ENCODE measurements at regions not wholly inside any gene's neighbourhood (a gene's known extent, or its start where the extent isn't known, plus 50 kb on each side); places are given as distances from the start of the nearest gene placed in this dataset.

GRCh38 chr2:220297093-220297492 lies 669.7 kb downstream of the SLC4A3 start:
- DNase-seq: no peak

GRCh38 chr2:220300806-220301205 lies 673.4 kb downstream of the SLC4A3 start:
- no peak for DNase-seq

- no peak for DNase-seq
Observed at GRCh38 chr2:220302756-220303155, 675.3 kb downstream of the SLC4A3 start.

- no peak for DNase-seq
Observed at GRCh38 chr2:220309215-220309614, 681.8 kb downstream of the SLC4A3 start.

- DNase-seq: no peak
Observed at GRCh38 chr2:220310451-220310861, 683.0 kb downstream of the SLC4A3 start.

- no peak for DNase-seq
Observed at GRCh38 chr2:220315098-220315823, 687.8 kb downstream of the SLC4A3 start.

- no peak for DNase-seq
Observed at GRCh38 chr2:220318037-220318436, 690.6 kb downstream of the SLC4A3 start.

- no peak for DNase-seq
Observed at GRCh38 chr2:220318508-220318907, 691.1 kb downstream of the SLC4A3 start.

- DNase-seq: no peak
Observed at GRCh38 chr2:220320326-220320725, 692.9 kb downstream of the SLC4A3 start.

GRCh38 chr2:220332886-220333285 lies 705.5 kb downstream of the SLC4A3 start:
- no peak for DNase-seq

- no peak for DNase-seq
Observed at GRCh38 chr2:220334210-220334609, 706.8 kb downstream of the SLC4A3 start.

GRCh38 chr2:220334871-220335590 lies 707.6 kb downstream of the SLC4A3 start:
- no peak for DNase-seq

- DNase-seq: no peak
Observed at GRCh38 chr2:220335591-220335915, 708.1 kb downstream of the SLC4A3 start.

- no peak for DNase-seq
Observed at GRCh38 chr2:220336771-220337170, 709.3 kb downstream of the SLC4A3 start.

- DNase-seq: no peak
Observed at GRCh38 chr2:220337611-220338440, 710.4 kb downstream of the SLC4A3 start.

GRCh38 chr2:220341014-220341413 lies 713.6 kb downstream of the SLC4A3 start:
- no peak for DNase-seq

GRCh38 chr2:220346919-220347318 lies 719.5 kb downstream of the SLC4A3 start:
- DNase-seq: no peak

GRCh38 chr2:220347626-220348025 lies 720.2 kb downstream of the SLC4A3 start:
- DNase-seq: no peak

GRCh38 chr2:220348206-220348605 lies 720.8 kb downstream of the SLC4A3 start:
- no peak for DNase-seq

- DNase-seq: no peak
Observed at GRCh38 chr2:220353897-220354296, 726.5 kb downstream of the SLC4A3 start.

GRCh38 chr2:220356076-220356475 lies 728.6 kb downstream of the SLC4A3 start:
- DNase-seq: no peak

GRCh38 chr2:220365023-220365422 lies 737.6 kb downstream of the SLC4A3 start:
- DNase-seq: no peak

- DNase-seq: no peak
Observed at GRCh38 chr2:220366765-220367164, 739.3 kb downstream of the SLC4A3 start.

GRCh38 chr2:220370764-220371163 lies 743.3 kb downstream of the SLC4A3 start:
- DNase-seq: no peak
